Loucy (cell line): ENCODE measurements at regions not wholly inside any gene's neighbourhood (a gene's known extent, or its start where the extent isn't known, plus 50 kb on each side); places are given as distances from the start of the nearest gene placed in this dataset.

Source experiments
- CTCF ChIP-seq: fragments of 200-600 bp; sonication (generic); conservative IDR thresholded peaks from 2 replicates; pipeline ENCODE4 v1.5.1; 2014; ENCODE audit warnings: mild to moderate bottlenecking, antibody characterized with exemption, low read length
- EZH2phosphoT487 ChIP-seq: fragments of 200-600 bp; IDR thresholded peaks from 2 replicates; pipeline ENCODE4 v1.6.1; 2018; ENCODE audit warnings: antibody characterized with exemption, mild to moderate bottlenecking, moderate library complexity, borderline replicate concordance

GRCh38 chr4:126725906-126726305 is 906.9 kb upstream of the INTU start:
- no peak for TF ChIP-seq CTCF
- TF ChIP-seq EZH2phosphoT487: no peak
